IPS DF 6.9 (cell line): ENCODE measurements at regions not wholly inside any gene's neighbourhood (a gene's known extent, or its start where the extent isn't known, plus 50 kb on each side); places are given as distances from the start of the nearest gene placed in this dataset.

Experiments
- DNase-seq: peaks from one replicate; pipeline ENCODE4 v3.0.0-alpha.2; 2013; ENCODE audit warnings: low read depth, low spot score
- H3K27ac ChIP-seq: one replicate; pipeline ENCODE4 v1.5.1; 2013; ENCODE audit warnings: low read length, control low read depth
- H3K27me3 ChIP-seq: 2 replicates; pipeline ENCODE4 v1.6.1; 2013; ENCODE audit warnings: mild to moderate bottlenecking, low read length; ENCODE audit not compliant: control insufficient read depth, insufficient read depth
- H3K36me3 ChIP-seq: 2 replicates; pipeline ENCODE4 v1.6.1; 2013; ENCODE audit warnings: low read length; ENCODE audit not compliant: control insufficient read depth, insufficient read depth
- H3K4me1 ChIP-seq: 2 replicates; pipeline ENCODE4 v1.6.1; 2013; ENCODE audit warnings: low read length; ENCODE audit not compliant: control insufficient read depth, insufficient read depth
- H3K4me3 ChIP-seq: 2 replicates; pipeline ENCODE4 v1.5.1; 2013; ENCODE audit warnings: mild to moderate bottlenecking, low read length
- H3K9me3 ChIP-seq: 2 replicates; pipeline ENCODE4 v1.6.1; 2013; ENCODE audit warnings: low read length, inconsistent platforms; ENCODE audit not compliant: control insufficient read depth, insufficient read depth
- WGBS: extraction: QIAGEN DNeasy Blood & Tissue Kit; methylation state at CpG from one replicate; pipeline ENCODE4 v1.1.7; 2013; ENCODE audit warnings: mixed read lengths, missing lambda C conversion rate; ENCODE audit not compliant: insufficient read length, insufficient coverage; 5-methylcytosine and 5-hydroxymethylcytosine counted together

DNA sequence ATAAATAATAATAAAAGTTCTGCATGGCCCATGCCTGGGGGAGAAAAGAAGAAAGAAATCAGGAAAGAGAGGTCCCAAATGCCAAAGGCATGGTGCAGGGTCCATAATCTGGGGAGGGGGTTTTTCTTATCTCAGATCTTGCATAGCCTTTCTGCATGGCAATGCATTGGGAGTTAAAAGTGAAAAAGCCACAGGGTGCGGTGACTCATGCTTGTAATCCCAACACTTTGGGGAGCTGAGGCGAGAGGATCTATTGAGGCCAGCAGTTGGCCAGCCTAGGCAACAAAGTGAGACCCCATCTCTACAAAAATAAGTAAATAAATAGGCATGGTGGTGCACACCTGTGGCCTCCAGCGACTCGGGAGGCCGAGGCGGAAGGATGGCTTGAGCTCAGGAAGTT lies 76.8 kb upstream of the GATA2 start:
- no peak overlapping the region for H3K4me3 ChIP-seq
- H3K4me1 ChIP-seq: peaks cover 7% of the 10 kb centered on the region
- no CpG with 5 or more reads among the region's 6 CpGs for WGBS
- H3K36me3 ChIP-seq: no peaks in the 10 kb centered on the region
- H3K27me3 ChIP-seq: no peaks in the 10 kb centered on the region
- H3K9me3 ChIP-seq: no peaks in the 10 kb centered on the region
- no peak for DNase-seq
- H3K27ac ChIP-seq: no peak overlapping the region

GRCh38 chr3:128568602-128569490 lies 75.8 kb upstream of the GATA2 start:
- no CpG with 5 or more reads among the region's 17 CpGs for WGBS
- H3K36me3 ChIP-seq: no peaks in the 10 kb centered on the region
- H3K27me3 ChIP-seq: no peaks in the 10 kb centered on the region
- DNase-seq: no peak
- H3K9me3 ChIP-seq: no peaks in the 10 kb centered on the region
- no peak overlapping the region for H3K27ac ChIP-seq
- H3K4me1 ChIP-seq: peaks cover 7% of the 10 kb centered on the region
- H3K4me3 ChIP-seq: no peak overlapping the region

GRCh38 chr3:128567705-128568356 lies 74.8 kb upstream of the GATA2 start:
- Histone ChIP-seq H3K4me3 (no peak overlapping the region), H3K4me1 (peaks cover 7% of the 10 kb centered on the region), H3K27me3 (no peaks in the 10 kb centered on the region), H3K36me3 (no peaks in the 10 kb centered on the region), H3K27ac (no peak overlapping the region), H3K9me3 (no peaks in the 10 kb centered on the region)
- no CpG with 5 or more reads among the region's 12 CpGs for WGBS
- no peak for DNase-seq

GRCh38 chr3:128567141-128567540 lies 74.1 kb upstream of the GATA2 start:
- H3K36me3 ChIP-seq: no peaks in the 10 kb centered on the region
- no peaks in the 10 kb centered on the region for H3K27me3 ChIP-seq
- H3K27ac ChIP-seq: no peak overlapping the region
- DNase-seq: no peak
- no peaks in the 10 kb centered on the region for H3K9me3 ChIP-seq
- H3K4me3 ChIP-seq: no peak overlapping the region
- no CpG with 5 or more reads among the region's 6 CpGs for WGBS
- peaks cover 7% of the 10 kb centered on the region for H3K4me1 ChIP-seq

DNA sequence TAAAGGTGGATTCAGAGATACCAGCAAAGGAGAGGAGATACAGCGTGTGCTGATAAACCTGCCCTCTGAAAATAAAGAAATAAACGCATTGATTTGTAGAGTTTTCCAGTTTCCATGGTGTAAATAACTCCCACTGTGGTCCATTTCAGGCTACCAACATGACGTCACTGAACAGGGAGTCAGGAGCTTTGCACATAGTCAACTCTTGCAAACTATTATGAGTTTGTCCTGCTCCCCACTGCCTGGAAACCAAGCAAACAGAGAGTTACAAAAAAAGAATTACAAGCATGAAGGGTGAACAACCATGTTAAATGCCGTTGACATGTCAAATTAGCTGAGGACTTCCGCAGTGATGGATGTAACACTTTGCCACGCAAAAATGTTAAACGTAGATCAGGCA lies 70.4 kb upstream of the GATA2 start:
- no CpG with 5 or more reads among the region's 7 CpGs for WGBS
- Histone ChIP-seq H3K27ac (no peak overlapping the region), H3K27me3 (no peaks in the 10 kb centered on the region), H3K4me3 (no peak overlapping the region), H3K9me3 (no peaks in the 10 kb centered on the region), H3K4me1 (peaks cover 7% of the 10 kb centered on the region; the same call in 1 of the 2 replicates), H3K36me3 (no peaks in the 10 kb centered on the region)
- no peak for DNase-seq

DNA sequence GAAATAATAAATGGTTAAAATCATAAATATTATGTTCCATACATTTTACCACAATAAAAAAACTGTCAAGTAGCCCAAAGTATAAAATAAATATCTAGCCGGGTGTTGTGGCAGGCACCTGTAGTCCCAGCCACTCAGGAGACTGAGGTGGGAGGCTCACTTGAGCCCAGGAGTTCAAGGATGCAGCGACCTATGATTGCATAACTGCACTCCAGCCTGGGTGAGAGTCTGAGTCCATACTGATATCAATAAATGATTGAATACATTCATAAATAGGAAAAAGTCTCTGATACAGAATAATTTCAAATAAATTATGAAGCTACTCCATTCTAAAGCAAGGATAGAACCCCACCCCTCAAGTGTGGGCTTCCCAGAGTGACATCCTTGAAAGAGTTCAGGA lies 68.5 kb upstream of the GATA2 start:
- H3K4me1 ChIP-seq: no peaks in the 10 kb centered on the region
- no peak overlapping the region for H3K4me3 ChIP-seq
- H3K27ac ChIP-seq: no peak overlapping the region
- DNase-seq: no peak
- H3K27me3 ChIP-seq: no peaks in the 10 kb centered on the region
- H3K36me3 ChIP-seq: no peaks in the 10 kb centered on the region
- H3K9me3 ChIP-seq: no peaks in the 10 kb centered on the region
- no CpG with 5 or more reads among the region's 2 CpGs for WGBS

DNA sequence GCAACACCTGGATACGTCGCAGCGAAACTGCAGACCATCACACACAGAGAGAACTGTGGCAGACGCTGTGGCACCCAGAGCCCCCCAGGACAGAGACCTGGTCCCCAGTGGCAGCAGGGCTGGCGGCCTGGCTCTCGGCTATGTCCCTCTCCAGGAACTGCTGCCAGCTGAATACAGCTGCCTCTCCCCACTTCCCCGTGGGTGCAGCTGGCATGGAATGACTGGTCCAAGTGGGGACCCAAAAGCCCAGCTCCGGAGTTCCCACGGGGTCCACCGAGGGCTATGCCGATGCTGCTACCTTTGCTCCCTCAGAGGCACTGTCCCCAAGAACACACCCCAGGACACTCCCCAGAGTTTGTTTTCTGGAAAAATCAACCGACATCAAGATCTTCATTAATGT lies 67.8 kb upstream of the GATA2 start:
- no peak for DNase-seq
- Histone ChIP-seq H3K36me3 (no peaks in the 10 kb centered on the region), H3K27ac (no peak overlapping the region), H3K4me3 (no peak overlapping the region), H3K4me1 (no peaks in the 10 kb centered on the region), H3K9me3 (no peaks in the 10 kb centered on the region), H3K27me3 (no peaks in the 10 kb centered on the region; the same call in 1 of the 2 replicates)
- WGBS: no CpG with 5 or more reads among the region's 12 CpGs

DNA sequence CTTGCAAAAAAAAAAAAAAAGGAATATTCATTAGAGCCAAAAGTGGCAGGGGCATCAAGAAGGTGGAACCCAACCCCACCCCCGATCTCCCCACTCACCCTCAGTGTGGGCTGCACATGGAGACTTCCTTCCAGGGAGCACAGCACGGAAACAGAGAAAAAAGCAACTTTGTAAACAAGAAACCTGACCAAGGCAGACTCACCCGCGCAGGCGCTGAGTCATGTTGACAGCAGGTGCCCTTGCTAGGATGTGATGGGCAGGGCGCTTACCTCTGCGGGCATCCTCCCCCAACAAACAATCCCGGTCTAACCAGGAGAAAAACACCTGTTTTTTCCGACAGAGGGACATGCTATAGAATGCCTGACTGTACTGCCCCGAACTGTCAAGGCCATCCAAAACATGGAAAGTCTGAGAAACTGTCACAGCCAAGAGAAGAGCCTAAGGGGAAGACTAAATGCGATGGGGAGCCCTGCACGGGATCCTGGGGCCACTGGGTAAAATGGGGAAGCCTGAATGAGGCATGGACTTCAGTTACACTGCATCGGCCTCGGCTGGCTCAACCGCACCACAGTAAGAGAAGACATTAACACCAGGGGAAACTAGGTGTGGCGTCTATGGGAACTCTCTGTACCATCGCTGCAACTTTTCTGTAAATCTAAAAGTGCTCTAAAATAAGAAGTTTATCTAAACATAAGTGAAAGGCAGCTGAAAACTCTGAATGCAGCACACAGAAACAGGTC lies 66.7 kb upstream of the GATA2 start:
- DNase-seq: no peak
- no peaks in the 10 kb centered on the region for H3K4me1 ChIP-seq
- H3K36me3 ChIP-seq: no peaks in the 10 kb centered on the region
- no peak overlapping the region for H3K4me3 ChIP-seq
- H3K27ac ChIP-seq: no peak overlapping the region
- H3K27me3 ChIP-seq: peaks cover under 1% of the 10 kb centered on the region; the same call in 1 of the 2 replicates
- no CpG with 5 or more reads among the region's 17 CpGs for WGBS
- H3K9me3 ChIP-seq: no peaks in the 10 kb centered on the region

DNA sequence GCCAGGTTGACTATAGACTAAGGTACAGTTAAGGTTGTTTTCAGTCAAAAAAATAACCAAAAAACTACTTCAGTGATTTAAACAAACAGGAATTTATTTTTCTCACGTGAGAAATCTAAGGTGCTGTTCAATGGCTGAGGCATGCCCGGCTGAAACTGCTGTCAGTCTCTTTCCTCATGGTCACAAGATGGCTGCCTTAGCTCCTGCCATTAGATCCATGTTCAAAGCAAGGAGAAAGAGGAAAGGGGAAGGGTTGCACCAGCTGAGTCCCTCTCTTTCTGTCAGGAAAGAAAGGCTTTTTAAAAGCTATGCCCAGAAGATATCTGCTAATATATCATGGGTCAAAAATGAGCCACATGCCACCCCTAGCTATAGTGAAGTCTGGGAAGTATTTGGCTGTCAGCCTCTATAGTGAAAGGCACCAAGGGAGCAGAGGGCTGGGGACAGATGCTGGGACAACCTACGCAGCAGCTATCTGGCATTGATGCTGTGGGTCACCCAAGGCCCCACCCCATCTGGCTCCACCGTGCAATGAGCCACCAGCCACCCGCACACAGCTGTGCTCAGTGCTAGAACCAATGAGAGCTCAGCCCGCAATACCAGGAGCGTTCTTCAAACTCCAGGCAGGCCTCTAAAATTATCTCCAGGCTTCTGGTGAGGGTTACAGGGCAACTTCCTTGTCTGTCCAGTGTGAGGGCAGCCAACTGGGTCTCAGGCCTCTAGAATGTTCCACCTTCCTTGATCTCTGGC lies 64.7 kb upstream of the GATA2 start:
- peaks cover 2% of the 10 kb centered on the region; the same call in 1 of the 2 replicates for H3K27me3 ChIP-seq
- WGBS: no CpG with 5 or more reads among the region's 7 CpGs
- H3K4me1 ChIP-seq: no peaks in the 10 kb centered on the region
- no peak overlapping the region for H3K4me3 ChIP-seq
- no peaks in the 10 kb centered on the region for H3K9me3 ChIP-seq
- H3K27ac ChIP-seq: no peak overlapping the region
- DNase-seq: no peak
- H3K36me3 ChIP-seq: no peaks in the 10 kb centered on the region

DNA sequence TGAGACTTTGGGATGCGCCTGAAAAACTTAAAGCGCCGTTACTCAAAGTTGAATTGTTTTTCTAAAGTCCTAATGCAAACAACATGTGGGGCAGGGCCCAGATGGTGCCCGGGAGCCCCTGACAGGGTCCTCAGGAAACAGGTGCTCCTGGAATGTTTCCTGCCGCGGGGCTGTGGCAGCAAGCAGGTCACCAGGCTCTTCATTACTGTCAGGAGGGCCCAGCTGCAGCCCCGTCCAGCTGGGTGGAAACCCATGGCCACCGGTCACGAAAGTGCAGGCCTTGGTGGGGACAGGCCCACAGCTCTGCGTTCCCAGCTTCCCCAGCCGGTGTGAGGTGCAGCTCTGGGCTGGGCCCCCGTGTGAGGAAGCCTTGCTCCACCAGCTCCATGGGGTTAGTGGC lies 63.9 kb upstream of the GATA2 start:
- Histone ChIP-seq H3K36me3 (no peaks in the 10 kb centered on the region), H3K27me3 (peaks cover 2% of the 10 kb centered on the region; the same call in 1 of the 2 replicates), H3K9me3 (no peaks in the 10 kb centered on the region), H3K4me1 (no peaks in the 10 kb centered on the region), H3K27ac (no peak overlapping the region), H3K4me3 (no peak overlapping the region)
- DNase-seq: no peak
- no CpG with 5 or more reads among the region's 12 CpGs for WGBS
